ENCODE measurements at regions not wholly inside any gene's neighbourhood (a gene's known extent, or its start where the extent isn't known, plus 50 kb on each side); places are given as distances from the start of the nearest gene placed in this dataset.

GRCh38 chr12:91772411-91772810 lies 373.2 kb downstream of the BTG1 start:
- no peaks in the 10 kb centered on the region for H3K4me1 ChIP-seq (ENCODE audit: low read depth, poor library complexity, severe bottlenecking)
- H2AFZ ChIP-seq (ENCODE audit: low read depth), result no peak overlapping the region
- H3K27me3 ChIP-seq (ENCODE audit: insufficient read depth, low read depth), result no peaks in the 10 kb centered on the region

GRCh38 chr12:91769736-91770135 lies 375.9 kb downstream of the BTG1 start:
- Histone ChIP-seq H3K9ac (no peak overlapping the region), H3K4me2 (no peak overlapping the region), H3K79me2 (ENCODE audit: insufficient read depth, low read depth) (no peaks in the 10 kb centered on the region), H3K36me3 (ENCODE audit: insufficient read depth) (no peaks in the 10 kb centered on the region), H2AFZ (ENCODE audit: low read depth) (no peak overlapping the region), H4K20me1 (ENCODE audit: insufficient read depth) (no peaks in the 10 kb centered on the region), H3K27me3 (ENCODE audit: insufficient read depth, low read depth) (no peaks in the 10 kb centered on the region), H3K4me3 (IDR thresholded peaks at IDR 0.05; ENCODE audit: insufficient read depth, low read depth, low read length) (no peak overlapping the region), H3K4me1 (ENCODE audit: low read depth, poor library complexity, severe bottlenecking) (no peaks in the 10 kb centered on the region), H3K27ac (no peak overlapping the region)
- no peak for TF ChIP-seq CTCF (conservative IDR thresholded peaks at IDR 0.05; ENCODE audit: low read depth, low read length)

More at GRCh38 chr12:91772411-91772810, 373.2 kb downstream of the BTG1 start:
- H3K4me2 ChIP-seq, result no peak overlapping the region
- no peak overlapping the region for H3K9ac ChIP-seq
- H3K79me2 ChIP-seq (ENCODE audit: insufficient read depth, low read depth), result no peaks in the 10 kb centered on the region
- no peaks in the 10 kb centered on the region for H4K20me1 ChIP-seq (ENCODE audit: insufficient read depth)
- H3K36me3 ChIP-seq (ENCODE audit: insufficient read depth), result no peaks in the 10 kb centered on the region
- H3K27ac ChIP-seq, result no peak overlapping the region
- H3K4me3 ChIP-seq (IDR thresholded peaks at IDR 0.05; ENCODE audit: insufficient read depth, low read depth, low read length), result no peak overlapping the region
- TF ChIP-seq CTCF (conservative IDR thresholded peaks at IDR 0.05; ENCODE audit: low read depth, low read length), result no peak

- Histone ChIP-seq H3K27me3 (ENCODE audit: insufficient read depth, low read depth) (no peaks in the 10 kb centered on the region), H3K9ac (no peak overlapping the region), H3K27ac (no peak overlapping the region), H3K4me1 (ENCODE audit: low read depth, poor library complexity, severe bottlenecking) (no peaks in the 10 kb centered on the region), H3K4me3 (IDR thresholded peaks at IDR 0.05; ENCODE audit: insufficient read depth, low read depth, low read length) (no peak overlapping the region), H3K4me2 (no peak overlapping the region), H3K79me2 (ENCODE audit: insufficient read depth, low read depth) (no peaks in the 10 kb centered on the region), H4K20me1 (ENCODE audit: insufficient read depth) (no peaks in the 10 kb centered on the region), H2AFZ (ENCODE audit: low read depth) (no peak overlapping the region), H3K36me3 (ENCODE audit: insufficient read depth) (no peaks in the 10 kb centered on the region)
- no peak for TF ChIP-seq CTCF (conservative IDR thresholded peaks at IDR 0.05; ENCODE audit: low read depth, low read length)
These were observed 378.4 kb downstream of the BTG1 start for GRCh38 chr12:91767237-91767636.

GRCh38 chr12:91766454-91766853 lies 379.2 kb downstream of the BTG1 start:
- no peak for TF ChIP-seq CTCF (conservative IDR thresholded peaks at IDR 0.05; ENCODE audit: low read depth, low read length)
- Histone ChIP-seq H3K4me2 (no peak overlapping the region), H3K36me3 (ENCODE audit: insufficient read depth) (no peaks in the 10 kb centered on the region), H3K27me3 (ENCODE audit: insufficient read depth, low read depth) (no peaks in the 10 kb centered on the region), H3K79me2 (ENCODE audit: insufficient read depth, low read depth) (no peaks in the 10 kb centered on the region), H3K9ac (no peak overlapping the region), H2AFZ (ENCODE audit: low read depth) (no peak overlapping the region), H4K20me1 (ENCODE audit: insufficient read depth) (no peaks in the 10 kb centered on the region), H3K27ac (no peak overlapping the region), H3K4me1 (ENCODE audit: low read depth, poor library complexity, severe bottlenecking) (no peaks in the 10 kb centered on the region), H3K4me3 (IDR thresholded peaks at IDR 0.05; ENCODE audit: insufficient read depth, low read depth, low read length) (no peak overlapping the region)

Measured in KMS-11 (cell line).